Liver (tissue), 8 donors: ENCODE measurements at regions not wholly inside any gene's neighbourhood (a gene's known extent, or its start where the extent isn't known, plus 50 kb on each side); places are given as distances from the start of the nearest gene placed in this dataset.

Source experiments
- DNase-seq: peaks from one replicate; pipeline ENCODE4 v3.0.0-alpha.2; 2017; ENCODE audit warnings: low spot score
- H3K27ac ChIP-seq, 2 donors: one replicate each; pipeline ENCODE4 v1.7.0; 2013; ENCODE audit warnings: inconsistent platforms in 2 of 2, low read length in 2 of 2, control low read depth in 1 of 2, low read depth in 1 of 2, mild to moderate bottlenecking in 1 of 2
- H3K27me3 ChIP-seq, 4 donors: one replicate each; pipeline versions ENCODE4 v1.6.1 to v1.7.0; 2013; ENCODE audit warnings: low read length in 3 of 4, inconsistent platforms in 1 of 4, mild to moderate bottlenecking in 1 of 4, moderate library complexity in 1 of 4; ENCODE audit not compliant: control insufficient read depth in 4 of 4, insufficient read depth in 4 of 4
- H3K36me3 ChIP-seq, 4 donors: one replicate each; pipeline versions ENCODE4 v1.6.1 to v1.7.0; 2013; ENCODE audit warnings: low read length in 3 of 4, mild to moderate bottlenecking in 3 of 4, low read depth in 1 of 4, moderate library complexity in 1 of 4; ENCODE audit not compliant: control insufficient read depth in 4 of 4, insufficient read depth in 3 of 4
- H3K4me1 ChIP-seq, 4 donors: one replicate each; pipeline versions ENCODE4 v1.6.1 to v1.7.0; 2013; ENCODE audit warnings: low read length in 3 of 4, mild to moderate bottlenecking in 3 of 4, moderate library complexity in 1 of 4; ENCODE audit not compliant: control insufficient read depth in 4 of 4, insufficient read depth in 4 of 4
- H3K4me3 ChIP-seq, 3 donors: one replicate each; pipeline versions ENCODE4 v1.6.1 to v1.7.0; 2013; ENCODE audit warnings: low read length in 3 of 3, control low read depth in 1 of 3, low read depth in 1 of 3, mild to moderate bottlenecking in 1 of 3
- H3K9ac ChIP-seq, 2 donors: one replicate each; pipeline ENCODE4 v1.7.0; 2013; ENCODE audit warnings: low read length in 2 of 2, mild to moderate bottlenecking in 2 of 2, moderate library complexity in 2 of 2, control low read depth in 1 of 2, low read depth in 1 of 2
- H3K9me3 ChIP-seq, 4 donors: one replicate each; pipeline versions ENCODE4 v1.6.1 to v1.7.0; 2013; ENCODE audit warnings: low read length in 3 of 4; ENCODE audit not compliant: control insufficient read depth in 4 of 4
- ATF3 ChIP-seq: IDR thresholded peaks from 2 replicates; pipeline ENCODE4 v1.6.1; 2016; ENCODE audit warnings: antibody characterized with exemption
- CTCF ChIP-seq: fragments of 150-350 bp; IDR thresholded peaks from 2 replicates; pipeline ENCODE4 v1.5.1; 2017; ENCODE audit warnings: improper control_type of control experiment, low read depth, low read length; ENCODE audit not compliant: missing input control
- EGR1 ChIP-seq, 2 donors: IDR thresholded peaks; 2 replicates each; pipeline ENCODE4 v1.6.1; 2016 to 2018; ENCODE audit warnings: antibody characterized with exemption in 2 of 2, low read depth in 2 of 2
- FOXA1 ChIP-seq: IDR thresholded peaks from 2 replicates; pipeline ENCODE4 v1.6.1; 2016; ENCODE audit warnings: antibody characterized with exemption
- FOXA2 ChIP-seq: IDR thresholded peaks from 2 replicates; pipeline ENCODE4 v1.6.1; 2016; ENCODE audit warnings: antibody characterized with exemption
- GABPA ChIP-seq, 2 donors: IDR thresholded peaks in 1 of 2; conservative IDR thresholded peaks in 1 of 2; 2 replicates each; pipeline ENCODE4 v1.6.1; 2016; ENCODE audit warnings: antibody characterized with exemption in 2 of 2, mild to moderate bottlenecking in 1 of 2, moderate library complexity in 1 of 2
- HNF4A ChIP-seq, 2 donors: conservative IDR thresholded peaks; 2 replicates each; pipeline ENCODE4 v1.6.1; 2016; ENCODE audit warnings: antibody characterized with exemption in 2 of 2, mild to moderate bottlenecking in 2 of 2
- HNF4G ChIP-seq: IDR thresholded peaks from 2 replicates; pipeline ENCODE4 v1.6.1; 2016; ENCODE audit warnings: antibody characterized with exemption
- JUND ChIP-seq, 2 donors: IDR thresholded peaks; 2 replicates each; pipeline ENCODE4 v1.6.1; 2016; ENCODE audit warnings: antibody characterized with exemption in 2 of 2
- MAX ChIP-seq: IDR thresholded peaks from 2 replicates; pipeline ENCODE4 v1.6.1; 2016; ENCODE audit warnings: antibody characterized with exemption
- NR2F2 ChIP-seq: IDR thresholded peaks from 2 replicates; pipeline ENCODE4 v1.6.1; 2016; ENCODE audit warnings: antibody characterized with exemption
- REST ChIP-seq: IDR thresholded peaks from 2 replicates; pipeline ENCODE4 v1.6.1; 2016; ENCODE audit warnings: antibody characterized with exemption, mild to moderate bottlenecking
- RXRA ChIP-seq, 2 donors: IDR thresholded peaks; 2 replicates each; pipeline ENCODE4 v1.6.1; 2017 to 2018; ENCODE audit warnings: antibody characterized with exemption in 2 of 2, mild to moderate bottlenecking in 1 of 2
- TAF1 ChIP-seq: conservative IDR thresholded peaks from 2 replicates; pipeline ENCODE4 v1.6.1; 2016; ENCODE audit warnings: antibody characterized with exemption, mild to moderate bottlenecking
- YY1 ChIP-seq: IDR thresholded peaks from 2 replicates; pipeline ENCODE4 v1.6.1; 2016; ENCODE audit warnings: antibody characterized with exemption, mild to moderate bottlenecking
- ZBTB33 ChIP-seq: IDR thresholded peaks from 2 replicates; pipeline ENCODE4 v1.6.1; 2016; ENCODE audit warnings: antibody characterized with exemption
- WGBS: extraction: QIAGEN DNeasy Blood & Tissue Kit; methylation state at CpG from one replicate; pipeline ENCODE4 v1.1.7; 2013; 5-methylcytosine and 5-hydroxymethylcytosine counted together
- donor health status: healthy.
- donor health status: healthy.
- donor health status: healthy.
- donor health status: healthy.
- donor health status: healthy.

- DNase-seq = no peak
- peaks cover 0 to 3% (median 0%) of the 10 kb centered on the region in 4 donors for H3K27me3 ChIP-seq
- no peaks in the 10 kb centered on the region for H3K4me1 ChIP-seq
- no peak for TF ChIP-seq HNF4A (conservative IDR thresholded peaks at IDR 0.05)
- no peak for TF ChIP-seq FOXA1
- H3K9me3 ChIP-seq = no peaks in the 10 kb centered on the region
- no peak overlapping the region for H3K4me3 ChIP-seq
- no peaks in the 10 kb centered on the region for H3K36me3 ChIP-seq
- 73% methylated on average over 2 of the region's 2 CpGs for WGBS
- H3K27ac ChIP-seq = no peak overlapping the region
- no peak overlapping the region for H3K9ac ChIP-seq
Measured at GRCh38 chr6:165204807-165205545, 104.4 kb downstream of the C6orf118 start.

GRCh38 chr6:165200178-165200577, 109.2 kb downstream of the C6orf118 start:
- no peak for DNase-seq
- no peak overlapping the region for H3K9ac ChIP-seq
- no peaks in the 10 kb centered on the region for H3K4me1 ChIP-seq
- 55% methylated on average over 1 of the region's 1 CpG for WGBS
- no peaks in the 10 kb centered on the region for H3K27me3 ChIP-seq
- no peak for TF ChIP-seq FOXA2
- TF ChIP-seq RXRA (IDR thresholded peaks at IDR 0.05) = no peak
- no peak for TF ChIP-seq ZBTB33
- no peak for TF ChIP-seq TAF1
- no peak for TF ChIP-seq CTCF
- no peak for TF ChIP-seq GABPA (IDR thresholded peaks at IDR 0.05 in 1 of 2, conservative IDR thresholded peaks at IDR 0.05 in 1 of 2)
- no peak for TF ChIP-seq MAX
- no peak for TF ChIP-seq ATF3
- TF ChIP-seq YY1 = no peak
- TF ChIP-seq NR2F2 = no peak
- no peak for TF ChIP-seq EGR1 (IDR thresholded peaks at IDR 0.05; ENCODE audit: low read depth in 2 of 2)
- TF ChIP-seq FOXA1 = no peak
- TF ChIP-seq JUND (IDR thresholded peaks at IDR 0.05) = no peak
- TF ChIP-seq HNF4G = no peak
- TF ChIP-seq REST = no peak
- peaks cover 0 to 7% (median 3%) of the 10 kb centered on the region in 4 donors for H3K9me3 ChIP-seq
- no peaks in the 10 kb centered on the region for H3K36me3 ChIP-seq
- H3K4me3 ChIP-seq = no peak overlapping the region
- no peak overlapping the region for H3K27ac ChIP-seq
